ENCODE measurements at regions not wholly inside any gene's neighbourhood (a gene's known extent, or its start where the extent isn't known, plus 50 kb on each side); places are given as distances from the start of the nearest gene placed in this dataset.

- TF ChIP-seq CTCF (IDR thresholded peaks at IDR 0.05 in 8 of 11, conservative IDR thresholded peaks at IDR 0.05 in 3 of 11): no peak
- TF ChIP-seq POLR2A (IDR thresholded peaks at IDR 0.05): no peak
These were observed 129.7 kb upstream of the CALCR start for GRCh38 chr7:93704217-93704616.

Data from spleen (tissue), 7 donors.